Peyer's patch (tissue), 4 donors: ENCODE measurements at regions not wholly inside any gene's neighbourhood (a gene's known extent, or its start where the extent isn't known, plus 50 kb on each side); places are given as distances from the start of the nearest gene placed in this dataset.

Experiments used
- DNase-seq, 3 donors: peaks; one replicate each; pipeline ENCODE4 v3.0.0-alpha.2; 2017 to 2019
- H3K27ac ChIP-seq, 4 donors: fragments of 200-600 bp; sonication (generic); one replicate each; pipeline ENCODE4 v1.5.1; 2016 to 2019
- H3K27me3 ChIP-seq, 2 donors: fragments of 200-600 bp; sonication (generic); one replicate each; pipeline ENCODE4 v1.5.1; 2019
- H3K36me3 ChIP-seq, 3 donors: fragments of 200-600 bp; sonication (generic); one replicate each; pipeline ENCODE4 v1.5.1; 2016 to 2019
- H3K4me1 ChIP-seq, 4 donors: fragments of 200-600 bp; sonication (generic); one replicate each; pipeline ENCODE4 v1.5.1; 2016 to 2019
- H3K4me3 ChIP-seq, 4 donors: fragments of 200-600 bp; sonication (generic); 1 replicate in 3 of 4; 2 replicates in 1 of 4; pipeline ENCODE4 v1.5.1; 2016 to 2019; ENCODE audit warnings: mild to moderate bottlenecking in 1 of 4
- H3K9me3 ChIP-seq, 4 donors: fragments of 200-600 bp; sonication (generic); one replicate each; pipeline ENCODE4 v1.5.1; 2016 to 2019; ENCODE audit warnings: mild to moderate bottlenecking in 1 of 4
- CTCF ChIP-seq, 6 experiments: fragments of 450-650 bp in 4 of 6; fragments of 200-600 bp in 2 of 6; sonication (generic) in 1 of 6; IDR thresholded peaks; one replicate each; pipeline ENCODE4 v1.5.1; 2017 to 2019; ENCODE audit warnings: antibody characterized with exemption in 6 of 6, mild to moderate bottlenecking in 3 of 6, moderate library complexity in 1 of 6
- POLR2A ChIP-seq, 2 donors: fragments of 450-650 bp; IDR thresholded peaks; one replicate each; pipeline ENCODE4 v1.5.1; 2017; ENCODE audit warnings: antibody characterized with exemption in 2 of 2, mild to moderate bottlenecking in 2 of 2, moderate library complexity in 2 of 2

DNA sequence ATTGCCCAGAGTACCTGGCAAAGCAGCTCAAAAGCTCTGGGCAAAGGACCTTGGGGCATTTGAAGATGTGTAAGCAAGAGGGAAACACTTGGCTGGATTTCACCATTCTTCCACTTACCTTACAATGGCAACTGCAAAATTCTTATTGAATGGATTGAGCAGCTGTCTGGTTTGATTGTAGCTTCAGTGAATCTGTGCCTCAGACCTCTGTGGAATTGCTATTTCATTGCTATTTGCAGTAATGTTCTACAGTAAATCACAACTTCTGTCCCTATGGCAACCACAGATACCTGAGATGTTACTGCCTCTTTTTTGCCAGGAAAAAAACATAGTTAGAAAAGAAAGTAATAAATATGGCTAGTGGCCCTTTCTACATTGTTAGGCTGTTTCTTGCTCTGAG is 519.5 kb downstream of the SUCLA2 start:
- Histone ChIP-seq H3K9me3 (peaks cover 0 to 3% (median 0%) of the 10 kb centered on the region in 4 donors), H3K27me3 (no peaks in the 10 kb centered on the region), H3K27ac (no peak overlapping the region), H3K4me3 (no peak overlapping the region), H3K36me3 (no peaks in the 10 kb centered on the region), H3K4me1 (no peaks in the 10 kb centered on the region)
- DNase-seq = no peak
- TF ChIP-seq POLR2A (IDR thresholded peaks at IDR 0.05) (no peak), CTCF (IDR thresholded peaks at IDR 0.05) (no peak)

GRCh38 chr13:47480951-47481350 is 520.1 kb downstream of the SUCLA2 start:
- H3K4me3 ChIP-seq = no peak overlapping the region
- H3K36me3 ChIP-seq = no peaks in the 10 kb centered on the region
- H3K27me3 ChIP-seq = no peaks in the 10 kb centered on the region
- H3K27ac ChIP-seq = no peak overlapping the region
- TF ChIP-seq POLR2A (IDR thresholded peaks at IDR 0.05) (no peak), CTCF (IDR thresholded peaks at IDR 0.05) (no peak)
- H3K4me1 ChIP-seq = no peaks in the 10 kb centered on the region
- peaks cover 0 to 3% (median 0%) of the 10 kb centered on the region in 4 donors for H3K9me3 ChIP-seq
- DNase-seq = no peak

- Histone ChIP-seq H3K36me3 (no peaks in the 10 kb centered on the region), H3K27ac (no peak overlapping the region), H3K27me3 (no peaks in the 10 kb centered on the region), H3K4me1 (no peaks in the 10 kb centered on the region), H3K9me3 (peaks cover 0 to 3% (median 0%) of the 10 kb centered on the region in 4 donors), H3K4me3 (no peak overlapping the region)
- no peak for DNase-seq
- TF ChIP-seq CTCF (IDR thresholded peaks at IDR 0.05) (no peak), POLR2A (IDR thresholded peaks at IDR 0.05) (no peak)
These were observed 521.0 kb downstream of the SUCLA2 start for GRCh38 chr13:47480121-47480520.

DNA sequence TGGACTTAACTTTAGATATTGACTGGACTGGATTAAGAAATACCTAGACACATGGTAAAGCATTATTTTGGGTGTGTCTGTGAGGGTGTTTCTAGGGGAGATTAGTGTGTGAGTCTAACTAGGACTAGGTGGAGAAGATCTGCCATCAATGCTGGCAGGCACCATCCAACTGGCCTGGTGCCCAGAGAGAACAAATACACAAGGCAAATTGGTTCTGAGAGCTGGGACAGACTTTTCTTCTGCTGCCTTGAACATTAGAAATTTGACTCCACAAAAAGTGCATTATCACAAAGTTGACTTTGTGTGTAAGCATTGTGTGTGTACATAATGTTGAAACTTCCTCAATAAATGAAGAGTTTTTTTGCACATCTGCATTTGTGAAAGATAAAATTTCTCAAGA is 522.1 kb downstream of the SUCLA2 start:
- TF ChIP-seq POLR2A (IDR thresholded peaks at IDR 0.05) (no peak), CTCF (IDR thresholded peaks at IDR 0.05) (no peak)
- Histone ChIP-seq H3K9me3 (peaks cover 0 to 3% (median 0%) of the 10 kb centered on the region in 4 donors), H3K27me3 (no peaks in the 10 kb centered on the region), H3K4me1 (no peaks in the 10 kb centered on the region), H3K27ac (no peak overlapping the region), H3K4me3 (no peak overlapping the region), H3K36me3 (no peaks in the 10 kb centered on the region)
- no peak for DNase-seq

- Histone ChIP-seq H3K4me1 (no peaks in the 10 kb centered on the region), H3K9me3 (peaks cover 0 to 3% (median 0%) of the 10 kb centered on the region in 4 donors), H3K27me3 (no peaks in the 10 kb centered on the region), H3K36me3 (no peaks in the 10 kb centered on the region), H3K4me3 (no peak overlapping the region), H3K27ac (no peak overlapping the region)
- no peak for DNase-seq
- TF ChIP-seq POLR2A (IDR thresholded peaks at IDR 0.05) (no peak), CTCF (IDR thresholded peaks at IDR 0.05) (no peak)
These were observed 525.6 kb downstream of the SUCLA2 start for GRCh38 chr13:47475441-47475948.

GRCh38 chr13:47474839-47475238 is 526.2 kb downstream of the SUCLA2 start:
- TF ChIP-seq CTCF (IDR thresholded peaks at IDR 0.05) = no peak
- TF ChIP-seq POLR2A (IDR thresholded peaks at IDR 0.05) = no peak
- Histone ChIP-seq H3K36me3 (no peaks in the 10 kb centered on the region), H3K4me1 (no peaks in the 10 kb centered on the region), H3K27me3 (no peaks in the 10 kb centered on the region), H3K27ac (no peak overlapping the region), H3K9me3 (peaks cover 0 to 3% (median 0%) of the 10 kb centered on the region in 4 donors), H3K4me3 (no peak overlapping the region)
- DNase-seq = no peak
